Endothelial cell (in vitro differentiated cells): ENCODE measurements at regions not wholly inside any gene's neighbourhood (a gene's known extent, or its start where the extent isn't known, plus 50 kb on each side); places are given as distances from the start of the nearest gene placed in this dataset.

Source experiments
- DNase-seq: peaks from one replicate; pipeline ENCODE4 v3.0.0; 2021; ENCODE audit warnings: low spot score
- H3K27ac Mint-ChIP-seq: one replicate; pipeline ENCODE4 v1.8.0; 2021; ENCODE audit warnings: mixed read lengths, inconsistent platforms; ENCODE audit not compliant: unreplicated experiment
- H3K27me3 Mint-ChIP-seq: one replicate; pipeline ENCODE4 v1.8.0; 2021; ENCODE audit warnings: mild to moderate bottlenecking, moderate library complexity, mixed read lengths, inconsistent platforms; ENCODE audit not compliant: unreplicated experiment
- H3K36me3 Mint-ChIP-seq: one replicate; pipeline ENCODE4 v1.8.0; 2021; ENCODE audit warnings: mild to moderate bottlenecking, low read depth, mixed read lengths, inconsistent platforms; ENCODE audit not compliant: unreplicated experiment
- H3K4me1 Mint-ChIP-seq: one replicate; pipeline ENCODE4 v1.8.0; 2021; ENCODE audit warnings: mild to moderate bottlenecking, mixed read lengths, inconsistent platforms; ENCODE audit not compliant: unreplicated experiment
- H3K4me3 Mint-ChIP-seq: one replicate; pipeline ENCODE4 v1.8.0; 2021; ENCODE audit warnings: mild to moderate bottlenecking, mixed read lengths, inconsistent platforms; ENCODE audit not compliant: unreplicated experiment
- H3K9me3 Mint-ChIP-seq: one replicate; pipeline ENCODE4 v1.8.0; 2021; ENCODE audit warnings: mixed read lengths, inconsistent platforms; ENCODE audit not compliant: unreplicated experiment
- TF ChIP-seq, protein P1 (sequence below): fragments of 200-600 bp; sonication (generic); IDR thresholded peaks from one replicate; pipeline ENCODE4 v1.5.0; 2021; ENCODE audit warnings: antibody characterized with exemption; ENCODE audit not compliant: unreplicated experiment

DNA sequence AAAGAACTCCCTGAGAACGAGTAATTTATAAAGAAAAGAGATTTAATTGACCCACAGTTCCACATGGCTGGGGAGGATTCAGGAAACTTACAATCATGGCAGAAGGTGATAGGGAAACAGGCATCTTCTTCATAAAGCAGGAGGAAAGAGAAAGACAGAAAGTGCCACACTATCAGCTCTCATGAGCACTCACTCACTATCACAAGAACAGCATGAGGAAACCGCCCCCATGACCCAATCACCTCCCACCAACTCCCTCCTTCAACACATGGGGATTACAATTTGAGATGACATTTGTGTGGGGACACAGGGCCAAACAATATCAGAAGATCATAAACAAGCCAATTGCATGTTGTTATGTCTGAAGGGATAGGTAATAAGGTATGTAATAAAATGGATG is 935.9 kb upstream of the COX7C start:
- no peak for DNase-seq
- H3K36me3 Mint-ChIP-seq, result no peaks in the 10 kb centered on the region
- no peak overlapping the region for H3K27ac Mint-ChIP-seq
- H3K27me3 Mint-ChIP-seq, result no peaks in the 10 kb centered on the region
- no peaks in the 10 kb centered on the region for H3K9me3 Mint-ChIP-seq
- no peaks in the 10 kb centered on the region for H3K4me1 Mint-ChIP-seq
- H3K4me3 Mint-ChIP-seq, result no peak overlapping the region
- TF ChIP-seq, protein P1, sequence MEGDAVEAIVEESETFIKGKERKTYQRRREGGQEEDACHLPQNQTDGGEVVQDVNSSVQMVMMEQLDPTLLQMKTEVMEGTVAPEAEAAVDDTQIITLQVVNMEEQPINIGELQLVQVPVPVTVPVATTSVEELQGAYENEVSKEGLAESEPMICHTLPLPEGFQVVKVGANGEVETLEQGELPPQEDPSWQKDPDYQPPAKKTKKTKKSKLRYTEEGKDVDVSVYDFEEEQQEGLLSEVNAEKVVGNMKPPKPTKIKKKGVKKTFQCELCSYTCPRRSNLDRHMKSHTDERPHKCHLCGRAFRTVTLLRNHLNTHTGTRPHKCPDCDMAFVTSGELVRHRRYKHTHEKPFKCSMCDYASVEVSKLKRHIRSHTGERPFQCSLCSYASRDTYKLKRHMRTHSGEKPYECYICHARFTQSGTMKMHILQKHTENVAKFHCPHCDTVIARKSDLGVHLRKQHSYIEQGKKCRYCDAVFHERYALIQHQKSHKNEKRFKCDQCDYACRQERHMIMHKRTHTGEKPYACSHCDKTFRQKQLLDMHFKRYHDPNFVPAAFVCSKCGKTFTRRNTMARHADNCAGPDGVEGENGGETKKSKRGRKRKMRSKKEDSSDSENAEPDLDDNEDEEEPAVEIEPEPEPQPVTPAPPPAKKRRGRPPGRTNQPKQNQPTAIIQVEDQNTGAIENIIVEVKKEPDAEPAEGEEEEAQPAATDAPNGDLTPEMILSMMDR, result no peak

DNA sequence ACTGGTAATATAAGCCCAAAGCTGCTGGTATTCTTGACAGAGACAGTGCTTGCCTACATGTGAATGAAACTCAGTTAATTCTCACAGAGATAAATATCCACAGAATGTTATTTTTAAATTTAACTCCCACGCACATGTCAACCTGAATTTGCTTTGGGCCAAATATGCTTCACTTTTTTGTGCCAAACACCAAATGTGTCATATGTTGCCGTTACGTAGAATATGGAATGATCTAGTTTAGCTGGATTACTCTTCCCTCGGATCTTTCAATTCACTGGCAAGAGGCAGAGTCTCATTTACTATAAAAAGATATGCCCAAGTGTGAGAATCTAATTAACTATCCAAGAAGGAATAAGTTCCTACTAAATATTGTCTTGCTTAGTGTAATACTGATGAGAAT is 933.4 kb upstream of the COX7C start:
- Mint-ChIP-seq H3K27ac (no peak overlapping the region), H3K4me1 (no peaks in the 10 kb centered on the region), H3K27me3 (no peaks in the 10 kb centered on the region), H3K9me3 (no peaks in the 10 kb centered on the region), H3K4me3 (no peak overlapping the region), H3K36me3 (no peaks in the 10 kb centered on the region)
- no peak for DNase-seq
- TF ChIP-seq, protein P1, result no peak

DNA sequence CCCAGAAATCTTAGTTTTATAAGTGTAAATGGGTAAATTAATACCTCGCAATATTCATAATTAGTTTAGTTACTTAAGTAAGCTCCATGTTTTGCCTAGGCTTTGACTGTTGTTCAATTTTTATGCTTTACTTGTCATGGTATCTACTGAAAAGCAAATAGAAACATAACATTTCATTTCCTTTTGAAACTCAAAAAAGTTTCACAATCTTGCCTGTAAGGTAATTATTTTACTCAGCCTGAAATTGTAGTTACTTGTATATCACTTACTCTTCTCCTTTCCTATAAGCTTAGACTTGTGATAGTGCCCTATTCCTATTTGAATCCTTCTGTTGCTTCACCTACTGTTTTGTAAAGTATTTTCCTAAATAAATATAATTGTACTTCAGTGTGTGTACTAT is 914.4 kb upstream of the COX7C start:
- no peak for DNase-seq
- Mint-ChIP-seq H3K27me3 (no peaks in the 10 kb centered on the region), H3K9me3 (no peaks in the 10 kb centered on the region), H3K36me3 (no peaks in the 10 kb centered on the region), H3K4me1 (no peaks in the 10 kb centered on the region), H3K27ac (no peak overlapping the region), H3K4me3 (no peak overlapping the region)
- TF ChIP-seq, protein P1, result no peak

DNA sequence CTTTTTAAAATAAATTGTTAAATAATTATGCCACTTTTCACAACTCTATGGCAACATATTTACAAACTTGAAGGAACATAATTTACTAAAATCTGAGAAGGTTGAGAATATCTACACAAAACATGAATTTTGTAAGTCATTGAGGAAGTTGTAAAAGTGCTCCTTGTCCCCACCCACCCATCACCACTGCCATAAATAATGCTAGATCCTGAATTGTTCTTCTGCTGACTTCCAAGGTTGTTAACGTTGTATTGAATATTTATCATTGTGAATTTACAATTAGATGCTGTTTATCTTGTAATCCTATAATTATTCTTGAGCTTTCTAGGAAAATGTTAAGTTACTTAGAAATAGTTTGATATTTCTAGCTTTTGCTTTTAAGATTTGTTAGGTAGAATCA is 908.0 kb upstream of the COX7C start:
- no peaks in the 10 kb centered on the region for H3K27me3 Mint-ChIP-seq
- TF ChIP-seq, protein P1, result no peak
- H3K4me1 Mint-ChIP-seq, result no peaks in the 10 kb centered on the region
- no peaks in the 10 kb centered on the region for H3K9me3 Mint-ChIP-seq
- H3K36me3 Mint-ChIP-seq, result no peaks in the 10 kb centered on the region
- no peak overlapping the region for H3K27ac Mint-ChIP-seq
- no peak for DNase-seq
- H3K4me3 Mint-ChIP-seq, result no peak overlapping the region

DNA sequence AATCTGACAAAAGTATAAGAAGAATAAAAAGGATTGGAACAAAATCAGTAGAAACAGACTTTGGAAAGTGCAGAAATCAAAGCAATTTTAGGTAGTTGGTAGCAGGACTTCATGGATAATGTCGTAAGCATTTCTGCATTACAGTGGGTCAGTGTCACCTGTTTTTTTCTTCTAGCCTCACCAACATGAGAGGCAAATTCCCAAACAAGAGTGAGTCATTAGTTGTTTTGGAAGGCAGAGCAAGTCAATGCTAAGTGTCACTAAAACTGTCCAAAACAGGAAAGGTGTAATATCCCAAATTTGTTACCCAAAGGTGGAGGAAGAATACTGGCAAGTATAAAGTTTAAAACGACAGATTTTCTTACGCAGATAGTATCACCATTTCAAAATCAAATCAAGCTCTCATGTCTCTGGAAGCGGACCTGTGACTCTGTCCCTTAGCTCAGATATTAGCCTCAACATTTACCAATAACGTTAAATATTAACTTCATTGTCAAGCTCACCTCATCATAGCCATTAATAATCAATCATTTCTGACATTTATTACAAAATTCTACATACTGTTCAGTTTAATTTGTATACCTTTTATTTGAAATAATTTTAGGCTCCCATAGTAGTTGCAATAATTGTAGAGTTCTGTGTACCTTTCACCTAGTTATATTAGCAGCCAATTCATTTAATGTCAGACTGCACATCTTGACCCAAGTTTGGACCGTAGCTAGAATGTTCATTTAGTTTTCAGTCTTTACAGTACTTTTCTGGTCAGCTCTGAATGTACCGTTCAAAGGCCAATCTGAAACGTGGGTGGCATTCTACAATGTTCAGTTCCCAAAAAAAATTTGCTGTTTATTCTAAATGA is 901.2 kb upstream of the COX7C start:
- no peaks in the 10 kb centered on the region for H3K4me1 Mint-ChIP-seq
- TF ChIP-seq, protein P1, result no peak
- H3K36me3 Mint-ChIP-seq, result no peaks in the 10 kb centered on the region
- DNase-seq, result no peak
- no peak overlapping the region for H3K27ac Mint-ChIP-seq
- no peaks in the 10 kb centered on the region for H3K27me3 Mint-ChIP-seq
- no peak overlapping the region for H3K4me3 Mint-ChIP-seq
- H3K9me3 Mint-ChIP-seq, result no peaks in the 10 kb centered on the region
